Transverse colon (tissue), 4 donors: ENCODE measurements at regions not wholly inside any gene's neighbourhood (a gene's known extent, or its start where the extent isn't known, plus 50 kb on each side); places are given as distances from the start of the nearest gene placed in this dataset.

Source experiments
- EP300 ChIP-seq: sonication (generic); formaldehyde crosslinking; IDR thresholded peaks from one replicate; pipeline ENCODE4 v1.6.1; 2017; ENCODE audit warnings: antibody characterized with exemption, low read depth
- POLR2A ChIP-seq: fragments of 450-650 bp; IDR thresholded peaks from one replicate; pipeline ENCODE4 v1.6.1; 2016; ENCODE audit warnings: antibody characterized with exemption, mild to moderate bottlenecking, moderate library complexity
- POLR2AphosphoS5 ChIP-seq, 3 donors: sonication (generic); formaldehyde crosslinking; IDR thresholded peaks; one replicate each; pipeline ENCODE4 v1.6.1; 2016; ENCODE audit warnings: antibody characterized with exemption in 3 of 3
- TF ChIP-seq, protein P1 (sequence below), 5 experiments: fragments of 200-600 bp in 3 of 5; fragments of 450-650 bp in 2 of 5; sonication (generic) in 3 of 5; IDR thresholded peaks; 1 replicate in 2 of 5; 2 replicates in 3 of 5; pipeline ENCODE4 v1.5.1; 2016 to 2017; ENCODE audit warnings: antibody characterized with exemption in 5 of 5, inconsistent platforms in 3 of 5, mild to moderate bottlenecking in 2 of 5, moderate library complexity in 1 of 5

DNA sequence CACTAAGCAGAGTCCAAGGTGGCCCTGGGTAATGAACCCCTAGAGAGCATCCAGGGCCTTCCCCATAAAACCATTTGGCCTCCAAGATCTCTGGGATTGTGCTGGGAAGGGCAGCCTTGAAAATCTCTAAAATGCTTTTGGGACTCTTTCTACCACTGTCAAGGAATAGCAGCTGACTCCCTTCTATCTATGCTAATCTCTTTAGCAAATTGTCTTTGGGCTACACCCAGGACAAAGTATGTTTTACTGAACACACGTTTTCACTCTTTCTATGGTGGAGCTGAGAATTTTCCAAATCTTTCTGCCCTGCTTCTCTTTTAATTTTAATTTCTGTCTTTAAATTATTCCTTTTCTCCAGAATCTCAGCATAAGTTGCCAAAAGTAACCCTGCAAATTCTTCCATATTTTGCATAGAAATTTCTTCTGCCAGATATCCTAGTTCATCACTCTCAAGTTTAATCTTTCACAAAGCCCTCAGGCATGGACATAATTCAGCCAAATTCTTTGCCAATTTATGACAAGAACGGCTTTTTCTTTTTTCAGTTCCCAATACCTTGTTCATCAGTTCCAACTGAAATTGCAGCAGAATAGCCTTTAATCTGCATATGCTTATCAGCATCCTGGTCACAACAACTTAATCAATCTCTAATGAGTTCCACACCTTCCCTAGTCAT lies 687.0 kb upstream of the ADGRL4 start:
- TF ChIP-seq, protein P1, sequence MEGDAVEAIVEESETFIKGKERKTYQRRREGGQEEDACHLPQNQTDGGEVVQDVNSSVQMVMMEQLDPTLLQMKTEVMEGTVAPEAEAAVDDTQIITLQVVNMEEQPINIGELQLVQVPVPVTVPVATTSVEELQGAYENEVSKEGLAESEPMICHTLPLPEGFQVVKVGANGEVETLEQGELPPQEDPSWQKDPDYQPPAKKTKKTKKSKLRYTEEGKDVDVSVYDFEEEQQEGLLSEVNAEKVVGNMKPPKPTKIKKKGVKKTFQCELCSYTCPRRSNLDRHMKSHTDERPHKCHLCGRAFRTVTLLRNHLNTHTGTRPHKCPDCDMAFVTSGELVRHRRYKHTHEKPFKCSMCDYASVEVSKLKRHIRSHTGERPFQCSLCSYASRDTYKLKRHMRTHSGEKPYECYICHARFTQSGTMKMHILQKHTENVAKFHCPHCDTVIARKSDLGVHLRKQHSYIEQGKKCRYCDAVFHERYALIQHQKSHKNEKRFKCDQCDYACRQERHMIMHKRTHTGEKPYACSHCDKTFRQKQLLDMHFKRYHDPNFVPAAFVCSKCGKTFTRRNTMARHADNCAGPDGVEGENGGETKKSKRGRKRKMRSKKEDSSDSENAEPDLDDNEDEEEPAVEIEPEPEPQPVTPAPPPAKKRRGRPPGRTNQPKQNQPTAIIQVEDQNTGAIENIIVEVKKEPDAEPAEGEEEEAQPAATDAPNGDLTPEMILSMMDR (IDR thresholded peaks at IDR 0.05), result no peak
- TF ChIP-seq POLR2A, result no peak
- no peak for TF ChIP-seq POLR2AphosphoS5 (IDR thresholded peaks at IDR 0.05)
- no peak for TF ChIP-seq EP300
